HCT116 (cell line): ENCODE measurements at regions not wholly inside any gene's neighbourhood (a gene's known extent, or its start where the extent isn't known, plus 50 kb on each side); places are given as distances from the start of the nearest gene placed in this dataset.
"Not testable (repeated sequence)": the region's sequence is repeated elsewhere in the genome, so short reads cannot be mapped to it uniquely, and the experiment has no call there.

Experiments used
- EZH2phosphoT487 ChIP-seq: fragments of 200-600 bp; IDR thresholded peaks from 2 replicates; pipeline ENCODE4 v1.6.1; 2018; ENCODE audit warnings: antibody characterized with exemption, borderline replicate concordance
- FOSL1 ChIP-seq: IDR thresholded peaks from 2 replicates; pipeline ENCODE4 v1.6.1; 2012; ENCODE audit warnings: low read depth
- POLR2A ChIP-seq: IDR thresholded peaks from 2 replicates; pipeline ENCODE4 v1.7.0; 2011; ENCODE audit warnings: borderline replicate concordance; ENCODE audit not compliant: insufficient read depth, insufficient read length; ENCODE audit errors: extremely low read depth
- POLR2AphosphoS5 ChIP-seq: IDR thresholded peaks from 2 replicates; pipeline ENCODE4 v1.6.1; 2011; ENCODE audit warnings: mild to moderate bottlenecking, low read depth, low read length, moderate library complexity
- RAD21 ChIP-seq: IDR thresholded peaks from 2 replicates; pipeline ENCODE4 v1.6.1; 2012; ENCODE audit warnings: low read depth, mild to moderate bottlenecking
- REST ChIP-seq: IDR thresholded peaks from 2 replicates; pipeline ENCODE4 v1.6.1; 2012; ENCODE audit warnings: low read depth
- YY1 ChIP-seq: IDR thresholded peaks from 2 replicates; pipeline ENCODE4 v1.6.1; 2011; ENCODE audit warnings: low read length, low read depth, moderate library complexity, mild to moderate bottlenecking; ENCODE audit not compliant: insufficient replicate concordance; ENCODE audit errors: extremely low read depth
- TF ChIP-seq, protein P1 (sequence below), 3 experiments: fragments of 200-600 bp in 1 of 3; sonication (generic) in 1 of 3; IDR thresholded peaks in 2 of 3; conservative IDR thresholded peaks in 1 of 3; 2 replicates each; pipeline ENCODE4 v1.5.1; 2012 to 2017; ENCODE audit warnings: low read depth in 2 of 3, low read length in 2 of 3, antibody characterized with exemption in 1 of 3, borderline replicate concordance in 1 of 3, control low read depth in 1 of 3, mild to moderate bottlenecking in 1 of 3, mixed read lengths in 1 of 3, mixed run types in 1 of 3, moderate library complexity in 1 of 3; ENCODE audit not compliant: insufficient read depth in 1 of 3
- TF ChIP-seq, protein P2 (sequence below): IDR thresholded peaks from 2 replicates; pipeline ENCODE4 v1.6.1; 2012

- TF ChIP-seq, protein P1, sequence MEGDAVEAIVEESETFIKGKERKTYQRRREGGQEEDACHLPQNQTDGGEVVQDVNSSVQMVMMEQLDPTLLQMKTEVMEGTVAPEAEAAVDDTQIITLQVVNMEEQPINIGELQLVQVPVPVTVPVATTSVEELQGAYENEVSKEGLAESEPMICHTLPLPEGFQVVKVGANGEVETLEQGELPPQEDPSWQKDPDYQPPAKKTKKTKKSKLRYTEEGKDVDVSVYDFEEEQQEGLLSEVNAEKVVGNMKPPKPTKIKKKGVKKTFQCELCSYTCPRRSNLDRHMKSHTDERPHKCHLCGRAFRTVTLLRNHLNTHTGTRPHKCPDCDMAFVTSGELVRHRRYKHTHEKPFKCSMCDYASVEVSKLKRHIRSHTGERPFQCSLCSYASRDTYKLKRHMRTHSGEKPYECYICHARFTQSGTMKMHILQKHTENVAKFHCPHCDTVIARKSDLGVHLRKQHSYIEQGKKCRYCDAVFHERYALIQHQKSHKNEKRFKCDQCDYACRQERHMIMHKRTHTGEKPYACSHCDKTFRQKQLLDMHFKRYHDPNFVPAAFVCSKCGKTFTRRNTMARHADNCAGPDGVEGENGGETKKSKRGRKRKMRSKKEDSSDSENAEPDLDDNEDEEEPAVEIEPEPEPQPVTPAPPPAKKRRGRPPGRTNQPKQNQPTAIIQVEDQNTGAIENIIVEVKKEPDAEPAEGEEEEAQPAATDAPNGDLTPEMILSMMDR (IDR thresholded peaks at IDR 0.05 in 2 of 3, conservative IDR thresholded peaks at IDR 0.05 in 1 of 3; ENCODE audit: borderline replicate concordance in 1 of 3, insufficient read depth in 1 of 3, low read depth in 2 of 3, low read length in 2 of 3): not testable (repeated sequence)
- not testable (repeated sequence) for TF ChIP-seq POLR2A, FOSL1, POLR2AphosphoS5, YY1, RAD21, REST, EZH2phosphoT487
- TF ChIP-seq, protein P2, sequence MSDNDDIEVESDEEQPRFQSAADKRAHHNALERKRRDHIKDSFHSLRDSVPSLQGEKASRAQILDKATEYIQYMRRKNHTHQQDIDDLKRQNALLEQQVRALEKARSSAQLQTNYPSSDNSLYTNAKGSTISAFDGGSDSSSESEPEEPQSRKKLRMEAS: not testable (repeated sequence)
Measured at GRCh38 chr1:85523061-85523460, 57.5 kb upstream of the CCN1 start.
